NCI-H1092 (cell line): ENCODE measurements at regions not wholly inside any gene's neighbourhood (a gene's known extent, or its start where the extent isn't known, plus 50 kb on each side); places are given as distances from the start of the nearest gene placed in this dataset.

Experiments used
- DNase-seq: peaks from one replicate; lab custom pipeline; 2025; lab: John Stamatoyannopoulos, UW

DNA sequence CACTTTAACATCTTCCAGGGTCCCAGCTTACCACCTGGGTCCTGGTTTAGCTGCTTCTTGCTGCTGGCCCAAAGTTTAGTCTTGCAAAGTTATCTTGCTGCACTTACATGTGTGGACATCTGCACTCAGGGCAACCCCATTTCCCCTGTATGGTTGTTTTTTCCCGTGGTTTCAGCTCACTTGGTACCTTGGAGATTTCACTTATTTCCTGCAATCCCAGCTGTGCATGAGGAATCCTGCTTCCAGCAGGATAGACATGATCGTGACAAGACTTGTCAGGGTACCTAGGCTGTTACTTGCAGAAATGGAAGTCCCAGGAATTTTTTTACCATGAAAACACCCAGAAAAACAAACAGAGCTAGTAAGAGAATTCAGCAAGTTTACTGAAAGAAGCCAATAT, 95.9 kb upstream of the LEP start:
- no peak for DNase-seq

DNA sequence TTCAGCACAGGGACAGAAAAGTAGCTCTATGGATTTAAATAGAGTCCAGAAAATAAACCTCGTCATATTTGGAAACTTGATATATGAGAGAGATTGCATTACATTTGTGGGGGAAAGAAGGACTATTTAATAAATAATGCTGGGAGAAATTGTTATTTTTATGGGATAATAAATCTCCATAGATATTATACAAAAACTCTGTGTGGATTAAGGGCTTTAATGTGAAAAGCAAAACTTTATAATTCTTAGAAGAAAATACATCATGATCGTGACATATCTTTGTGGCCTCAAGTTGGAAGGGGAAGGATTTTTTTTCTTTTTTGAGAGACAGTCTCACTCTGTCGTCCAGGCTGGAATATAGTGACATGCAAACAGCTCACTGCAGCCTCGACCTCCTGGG, 95.0 kb upstream of the LEP start:
- DNase-seq, result no peak

DNA sequence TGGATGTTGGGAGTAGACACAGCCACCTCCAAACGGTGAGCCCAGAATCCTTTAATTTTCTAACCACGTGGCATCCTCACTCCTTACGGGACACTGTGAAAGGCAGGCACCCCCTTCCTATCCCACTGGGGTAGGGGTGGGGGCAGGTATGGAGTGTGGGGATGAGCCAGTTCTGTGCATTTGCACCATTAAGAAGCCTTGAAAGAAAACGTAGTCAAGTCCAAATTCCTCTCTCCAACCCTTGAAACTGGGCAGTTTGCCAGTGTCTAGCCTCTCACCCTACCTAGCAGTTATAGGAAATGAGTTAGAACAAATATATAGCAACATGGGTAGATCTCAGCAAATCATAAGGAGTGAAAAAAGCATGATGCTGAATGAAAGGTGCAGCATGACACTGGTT, 92.4 kb upstream of the LEP start:
- peak; percentile 63 for DNase-seq

DNA sequence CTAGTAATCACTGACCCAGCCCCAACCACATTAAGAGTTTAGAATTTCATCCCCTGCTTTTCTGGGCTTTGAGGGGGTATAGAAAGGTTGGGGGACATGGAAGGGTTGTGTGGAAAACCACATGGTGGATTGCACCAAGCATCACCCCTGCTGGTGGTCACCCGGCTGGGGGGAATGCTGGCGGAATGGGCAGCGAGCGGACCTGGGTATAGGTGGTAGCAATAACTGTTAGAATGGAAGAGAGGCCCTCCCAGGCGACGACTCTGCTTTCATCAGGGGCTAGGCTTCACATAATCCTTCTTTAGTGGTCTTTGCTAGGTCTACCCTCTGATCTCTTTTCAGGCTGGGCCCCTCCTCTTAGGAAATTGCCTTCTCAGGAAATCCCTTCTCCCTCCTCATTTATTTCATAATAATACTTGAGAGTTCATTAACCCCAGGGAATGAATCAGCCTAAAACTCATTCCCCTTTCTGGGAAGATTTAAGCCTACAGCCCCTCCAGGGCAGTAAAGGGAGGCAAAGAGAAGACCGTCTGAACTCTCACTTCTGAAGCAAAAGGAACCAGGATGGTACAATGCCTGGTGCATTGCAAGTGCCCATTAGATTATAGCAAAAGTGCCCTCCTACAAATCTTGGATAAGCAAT, 90.7 kb upstream of the LEP start:
- no peak for DNase-seq

DNA sequence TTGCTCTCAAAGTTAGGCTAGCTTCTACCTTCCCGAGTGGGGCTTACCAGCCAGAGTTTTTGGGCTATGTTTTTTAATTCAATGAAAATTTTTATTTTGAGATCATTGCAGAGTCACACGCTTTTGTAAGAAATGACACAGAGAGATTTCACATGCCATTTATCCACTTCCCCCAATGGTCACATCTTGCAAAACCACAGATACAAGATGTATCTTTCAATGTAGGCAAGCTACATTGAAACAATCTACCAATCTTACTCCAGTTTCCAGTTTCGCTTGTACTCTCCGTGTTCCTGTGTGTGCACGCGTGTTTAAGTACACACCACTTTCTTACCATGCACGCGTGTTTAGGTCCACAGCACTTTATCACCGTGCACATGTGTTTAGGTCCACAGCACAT, 89.4 kb upstream of the LEP start:
- no peak for DNase-seq

DNA sequence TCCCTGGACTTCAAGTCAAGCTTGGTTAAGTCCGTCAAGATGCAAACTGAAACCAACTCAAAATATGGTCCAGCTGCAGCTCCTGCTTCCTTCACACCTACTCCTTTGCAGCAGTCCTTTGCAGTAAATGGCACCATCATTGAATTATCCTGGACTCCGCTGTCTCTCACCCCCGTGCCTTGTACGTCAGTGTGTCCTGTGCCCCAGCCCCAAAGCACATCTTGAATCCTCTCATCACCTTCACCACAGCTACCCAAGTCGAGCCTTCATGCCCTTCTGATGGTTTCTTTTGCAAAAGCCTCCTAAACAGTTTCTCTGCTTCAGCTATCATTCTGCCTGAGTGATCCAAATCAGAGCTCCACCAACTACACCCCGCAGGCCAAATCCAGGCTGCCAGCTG, 88.4 kb upstream of the LEP start:
- no peak for DNase-seq

DNA sequence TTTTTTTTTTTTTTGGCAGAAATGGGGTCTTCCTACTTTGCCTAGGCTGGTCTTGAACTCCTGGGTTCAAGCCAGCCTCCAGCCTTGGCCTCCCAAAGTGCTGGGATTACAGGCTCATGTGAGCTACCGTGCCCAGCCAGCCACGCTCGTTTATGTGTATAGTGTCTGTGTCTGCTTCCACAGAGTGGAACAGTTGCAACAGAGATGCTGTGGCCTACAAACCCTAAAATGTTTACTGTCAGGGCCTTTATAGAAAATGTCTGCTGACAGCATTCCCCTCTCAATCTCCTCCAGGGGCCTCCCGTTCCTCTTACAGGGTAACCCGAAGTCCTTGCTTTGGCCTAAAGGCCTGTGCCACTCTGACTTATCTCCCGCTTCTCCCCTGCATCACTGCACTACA, 87.6 kb upstream of the LEP start:
- no peak for DNase-seq

DNA sequence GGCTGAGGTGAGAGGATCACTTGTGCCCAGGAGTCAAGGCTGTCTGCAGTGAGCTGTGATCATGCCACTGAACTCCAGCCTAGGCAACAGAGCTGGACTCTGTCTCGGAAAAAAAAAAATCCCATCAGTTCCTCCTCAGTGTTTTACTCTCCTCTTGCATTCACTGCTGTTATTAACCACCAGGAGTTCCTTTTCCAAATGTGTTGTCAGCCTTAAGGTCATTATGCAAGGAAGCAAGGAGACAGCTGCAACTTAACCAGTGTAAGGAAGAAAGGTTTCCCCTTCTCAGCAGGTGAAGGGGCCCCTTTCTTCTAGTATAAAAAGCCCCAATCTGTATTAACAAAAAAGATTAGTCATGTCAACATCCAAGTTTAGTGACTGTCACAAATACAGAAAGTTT, 86.6 kb upstream of the LEP start:
- no peak for DNase-seq

DNA sequence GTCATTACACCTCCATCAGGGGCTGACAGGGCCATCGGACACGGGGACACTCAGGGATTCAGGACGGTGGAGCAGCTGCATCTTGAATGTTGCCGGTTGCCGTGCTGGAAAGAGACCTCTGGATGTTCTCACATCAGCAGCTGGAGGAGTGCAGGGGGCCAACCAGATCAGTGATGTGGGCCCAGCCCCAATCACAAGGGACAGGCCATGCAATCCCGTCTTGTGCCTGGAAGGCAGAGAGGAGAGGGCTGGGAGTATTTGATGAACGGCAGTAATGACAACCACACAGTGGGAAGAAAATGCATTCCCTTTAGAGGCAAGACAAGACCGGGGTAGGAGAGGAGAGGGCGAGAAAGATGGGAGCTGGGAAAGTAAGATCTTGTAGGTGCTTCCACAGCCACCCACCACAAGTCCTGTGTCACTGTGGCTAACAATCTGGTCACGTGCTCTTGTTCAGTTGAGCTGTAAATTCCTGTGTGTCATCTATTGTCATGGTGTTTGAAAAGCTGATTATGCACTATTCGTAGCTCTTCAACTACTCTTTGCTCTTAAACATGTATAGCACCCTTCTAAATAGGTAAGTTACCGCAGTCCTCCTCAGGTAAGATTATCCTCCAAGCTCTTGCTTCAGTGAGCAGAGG, 85.9 kb upstream of the LEP start:
- no peak for DNase-seq

DNA sequence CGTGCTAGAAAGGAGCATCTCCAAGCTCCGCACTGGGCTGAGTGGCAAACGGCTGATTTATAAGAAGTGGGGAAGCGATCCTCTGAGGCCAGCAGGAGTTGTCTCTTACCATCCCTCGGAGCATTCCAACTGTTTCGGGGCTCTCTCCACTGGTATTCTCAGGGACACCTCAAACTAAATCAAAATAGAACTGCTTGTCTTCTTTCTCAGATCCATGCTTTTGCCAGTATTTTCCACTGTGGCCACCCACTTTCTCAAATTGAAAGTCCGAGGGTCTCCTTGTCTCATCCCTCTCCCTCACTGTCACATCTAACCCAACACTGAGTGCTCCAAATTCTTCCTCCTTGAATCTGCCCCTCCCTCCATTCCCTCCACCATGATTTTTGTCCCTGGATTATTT, 83.2 kb upstream of the LEP start:
- no peak for DNase-seq

DNA sequence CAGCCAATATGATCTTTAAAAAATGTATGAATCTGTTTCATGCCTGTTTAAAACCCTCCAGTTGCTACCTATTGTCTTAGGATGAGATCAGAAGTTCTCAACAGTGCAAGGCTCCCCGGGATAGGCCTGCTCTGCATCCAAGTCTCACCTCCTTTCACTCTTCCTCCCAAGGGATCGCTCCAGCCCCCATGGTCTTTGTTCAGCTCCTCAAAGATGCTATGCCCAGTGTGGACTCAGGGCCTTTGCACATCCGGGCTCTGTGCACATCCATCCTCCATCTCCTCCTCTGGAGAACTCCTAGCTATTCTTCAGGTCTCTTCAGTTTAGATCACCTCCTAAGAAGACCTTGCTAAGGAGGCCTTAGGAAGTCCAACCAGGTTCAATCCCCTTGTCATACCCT, 82.7 kb upstream of the LEP start:
- no peak for DNase-seq

DNA sequence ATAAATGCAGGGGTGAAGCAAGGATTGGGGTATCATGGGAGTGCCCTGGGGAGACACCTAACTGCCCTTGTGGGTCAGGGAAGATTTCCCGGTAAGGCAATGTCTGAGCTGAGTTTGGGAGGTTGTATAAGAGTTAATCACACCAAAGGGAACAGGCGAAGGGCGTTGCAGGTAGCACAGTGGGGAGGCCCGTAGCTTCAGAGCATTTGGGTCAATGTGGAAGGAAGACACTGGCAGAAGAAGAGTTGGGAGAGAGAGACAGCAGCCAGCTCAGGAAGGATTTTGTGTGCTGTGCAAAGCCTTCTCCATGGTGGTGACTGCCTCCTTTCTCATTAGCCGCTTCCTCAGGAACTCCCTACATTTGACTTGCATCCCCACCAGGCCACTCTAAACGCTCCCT, 80.8 kb upstream of the LEP start:
- no peak for DNase-seq

DNA sequence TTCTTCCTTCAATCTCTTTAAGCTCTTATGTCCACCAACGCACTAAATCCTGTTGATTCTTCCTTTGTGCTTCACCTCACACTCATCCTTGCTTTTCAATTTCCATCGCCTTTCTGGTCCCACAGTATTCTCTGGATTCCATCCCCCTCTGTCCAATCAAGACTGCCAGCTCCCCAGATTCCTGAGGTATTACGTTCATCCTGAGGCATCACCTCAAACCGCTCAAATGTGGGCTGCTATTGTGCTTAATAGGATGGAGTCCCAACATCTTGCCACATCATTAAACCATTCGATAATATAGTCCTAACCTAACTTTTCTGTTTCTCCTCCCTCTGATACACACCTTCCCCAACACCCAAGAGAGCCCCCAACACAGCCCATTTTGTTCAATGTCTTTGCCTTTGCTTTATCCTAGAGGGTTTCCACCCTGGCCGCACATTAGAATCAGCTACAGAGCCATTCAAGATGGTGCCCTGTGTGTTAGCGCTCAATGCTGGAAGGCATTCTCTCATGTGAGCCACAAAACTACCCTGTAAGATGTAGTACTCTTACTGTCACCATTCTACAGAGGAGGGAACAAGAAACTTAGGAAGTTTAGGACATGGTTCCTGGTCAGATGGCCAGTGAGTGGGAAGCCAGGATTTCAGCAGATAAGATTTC, 79.5 kb upstream of the LEP start:
- no peak for DNase-seq

DNA sequence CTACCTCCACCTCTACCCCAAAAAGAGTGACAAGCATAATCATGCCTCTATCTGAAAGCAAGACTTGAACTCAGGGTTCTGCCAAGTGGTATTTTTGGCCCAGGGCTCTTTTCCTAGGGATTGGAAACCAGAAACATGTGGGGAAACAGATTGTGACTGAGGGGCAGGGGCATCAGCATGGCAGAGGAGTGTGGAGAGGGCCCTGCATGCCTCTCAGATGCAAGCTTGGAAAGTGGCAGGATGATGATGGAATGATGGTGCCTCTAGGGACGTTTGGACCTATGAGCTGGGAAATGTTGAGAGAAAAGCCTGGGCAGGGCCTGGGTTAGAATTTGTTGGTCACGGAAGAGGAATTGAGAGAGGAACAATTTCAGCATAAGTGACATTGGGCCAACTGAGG, 78.4 kb upstream of the LEP start:
- DNase-seq, result no peak

DNA sequence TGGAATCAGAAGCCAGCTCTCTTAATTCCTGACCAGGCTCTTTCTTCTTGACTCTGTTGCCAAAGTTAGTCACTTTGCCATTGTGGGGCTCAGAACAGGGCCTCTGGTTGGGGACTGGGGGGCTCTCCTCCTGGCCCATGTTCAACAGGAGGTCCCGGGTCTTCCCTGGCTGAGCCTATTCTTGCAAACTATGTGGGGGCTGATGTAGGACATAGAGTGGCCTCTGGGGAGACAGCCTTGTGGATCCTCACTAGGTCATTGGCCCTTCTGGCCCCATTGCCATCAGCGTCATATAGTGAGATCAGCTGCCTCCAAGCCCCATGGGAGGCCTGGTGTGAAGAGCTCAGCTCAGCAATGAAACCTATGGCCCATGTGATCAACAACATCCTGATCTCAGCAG, 77.6 kb upstream of the LEP start:
- no peak for DNase-seq

DNA sequence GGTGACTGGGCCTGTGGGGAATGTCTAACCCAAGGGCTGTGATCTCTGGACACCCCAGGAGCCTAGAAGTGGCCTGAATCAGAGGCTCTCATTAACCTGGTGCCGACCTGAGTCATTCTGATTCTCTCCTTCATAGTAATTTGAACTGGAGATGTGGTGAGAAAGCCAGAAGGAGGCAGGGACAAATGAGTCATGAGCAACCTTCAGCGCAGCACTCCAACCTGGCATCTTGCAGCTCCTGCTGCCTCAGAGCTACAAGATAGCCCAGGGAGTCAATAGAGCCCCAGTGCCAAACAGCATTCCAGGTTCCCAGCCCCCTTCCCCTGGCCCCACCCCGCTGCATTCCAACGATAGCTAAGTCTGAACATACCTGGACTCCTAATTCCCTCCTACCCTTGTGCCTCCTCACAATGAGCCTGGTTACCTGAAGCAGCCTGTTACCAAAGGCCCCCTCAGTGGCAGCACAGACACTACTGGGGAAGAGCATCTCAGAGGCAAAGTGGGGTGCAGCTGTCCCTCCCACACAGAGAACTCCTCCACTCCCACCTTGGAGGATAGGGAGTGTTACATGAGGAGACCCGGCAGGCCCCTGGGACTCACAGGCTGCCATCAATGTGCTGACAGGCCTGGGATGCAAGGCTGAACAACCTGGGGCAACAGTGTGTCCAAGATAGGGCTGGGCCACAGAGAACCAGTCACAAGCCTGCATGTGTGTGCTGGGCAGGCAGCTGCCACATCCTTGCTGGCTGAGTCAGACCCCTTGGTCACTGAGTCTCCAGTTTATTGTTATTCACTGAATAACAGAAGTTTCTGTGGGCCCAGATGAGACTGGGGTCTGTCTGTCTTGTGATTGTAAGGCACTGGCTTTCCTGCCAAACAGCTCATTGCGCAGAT, 76.8 kb upstream of the LEP start:
- DNase-seq, result no peak

DNA sequence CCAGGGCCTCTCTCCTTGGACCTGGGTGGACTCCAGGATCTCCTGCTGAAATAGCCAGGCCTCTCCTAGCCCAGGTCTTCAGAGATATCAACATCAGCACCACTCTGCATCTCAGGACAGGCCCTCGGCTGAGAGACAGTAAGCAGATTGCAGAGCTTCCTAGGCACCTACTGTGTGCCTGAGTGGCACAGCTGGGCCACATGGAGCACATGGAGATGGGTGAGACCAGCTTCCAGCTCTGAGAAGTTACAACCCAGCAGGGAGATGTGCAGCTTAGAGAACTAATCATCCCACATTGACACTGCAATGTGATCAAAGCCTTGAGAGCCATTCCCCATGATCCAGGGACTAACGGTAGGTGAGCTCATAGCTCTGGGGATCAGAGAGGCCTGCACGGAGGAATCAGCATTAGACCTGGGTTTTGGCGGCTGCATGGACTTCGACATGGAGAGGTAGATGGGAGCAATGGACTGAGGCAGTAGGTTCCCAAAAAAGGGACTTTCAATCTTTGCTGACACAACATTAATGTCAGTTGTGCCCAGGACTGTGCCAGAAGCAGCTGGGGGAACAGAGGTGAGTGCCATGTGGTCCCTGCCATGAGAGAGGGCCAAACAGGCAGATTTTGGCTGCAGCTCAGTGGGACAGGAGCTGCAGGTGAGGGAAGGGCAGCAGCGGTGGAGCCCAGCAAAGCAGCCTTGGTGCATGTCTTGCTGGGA, 76.0 kb upstream of the LEP start:
- no peak for DNase-seq

DNA sequence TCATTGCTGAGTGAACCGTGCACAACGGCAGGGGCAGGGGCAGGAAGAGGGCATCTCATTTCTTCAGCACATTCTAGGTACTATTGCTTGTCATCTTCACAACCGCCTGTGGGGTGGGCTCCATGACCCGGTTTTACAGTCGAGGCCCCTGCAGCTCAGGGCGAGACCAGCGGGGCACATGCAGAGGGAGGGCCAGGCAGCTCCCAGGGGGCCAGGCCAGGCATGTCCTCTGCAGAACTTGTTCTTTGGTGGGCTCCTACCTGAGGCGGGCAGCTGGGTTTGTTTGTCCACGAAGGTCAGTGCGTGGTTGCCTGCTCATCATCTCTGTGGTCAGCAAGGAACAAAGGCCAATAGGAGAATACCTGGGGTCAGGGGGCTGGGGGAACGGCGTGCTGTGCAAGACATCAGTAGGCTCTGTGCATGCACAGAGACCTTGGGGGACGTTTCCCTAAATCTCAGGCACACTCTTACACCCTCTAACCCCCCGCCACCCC, 75.1 kb upstream of the LEP start:
- no peak for DNase-seq

DNA sequence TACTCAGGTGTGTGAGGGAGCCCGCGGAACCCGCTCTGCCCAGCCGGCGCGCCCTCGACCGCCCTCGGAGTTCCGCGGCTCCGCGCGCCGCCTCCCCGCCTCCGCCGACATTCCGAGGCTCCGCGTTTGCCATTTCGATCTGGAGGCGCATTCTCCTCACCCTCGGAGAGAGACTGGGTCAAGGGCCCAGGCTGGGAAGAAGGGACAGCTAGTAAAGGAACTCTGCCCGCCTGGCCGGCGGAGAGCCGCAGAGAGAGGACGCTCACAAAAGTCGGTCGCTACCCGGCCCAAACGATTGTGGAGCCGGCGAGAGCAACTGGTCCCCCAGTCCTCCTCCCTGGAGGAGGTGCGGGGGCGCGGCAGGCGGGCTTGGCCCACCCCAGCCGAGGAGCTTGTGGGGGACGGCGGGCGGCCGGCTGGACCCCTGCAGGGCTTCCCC, 74.5 kb upstream of the LEP start:
- DNase-seq, result no peak

DNA sequence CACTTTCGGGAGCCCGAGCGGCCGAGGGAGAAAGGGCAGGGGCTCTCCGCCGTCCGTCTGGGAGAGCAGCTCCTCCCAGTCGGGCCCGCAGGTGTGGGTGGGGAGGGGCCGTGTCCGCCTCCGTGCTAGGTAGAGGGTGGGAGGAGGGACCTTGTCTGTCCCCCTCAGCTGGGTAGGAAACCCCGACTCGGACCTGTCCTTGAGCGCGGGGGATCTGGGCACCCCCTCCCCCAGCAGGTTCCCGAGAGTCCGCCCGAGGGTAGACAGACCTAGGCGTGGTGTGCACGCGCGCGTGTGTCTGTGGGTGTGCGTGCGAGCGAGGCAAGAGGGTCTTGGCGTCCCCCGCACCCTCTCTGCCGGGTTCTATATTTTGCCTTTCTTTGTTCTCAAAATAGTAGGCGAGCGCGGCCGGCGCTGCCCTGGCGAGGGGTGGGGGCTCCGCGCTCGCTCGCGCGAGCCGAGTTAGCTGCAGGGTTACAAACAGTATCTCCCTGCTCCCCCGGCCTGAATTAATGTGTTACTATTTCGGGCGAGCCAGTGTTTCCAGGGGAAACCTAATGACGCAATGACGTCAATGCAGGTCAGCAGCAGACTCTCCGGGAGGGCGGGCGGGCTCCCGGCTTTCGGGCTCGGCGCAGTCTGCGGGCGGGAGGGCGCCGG, 73.9 kb upstream of the LEP start:
- peak; percentile 59 for DNase-seq
